H54 (cell line): ENCODE measurements at regions not wholly inside any gene's neighbourhood (a gene's known extent, or its start where the extent isn't known, plus 50 kb on each side); places are given as distances from the start of the nearest gene placed in this dataset.

Experiments used
- DNase-seq: peaks from one replicate; pipeline ENCODE4 v3.0.0; 2011; ENCODE audit warnings: low spot score, mixed read lengths; ENCODE audit not compliant: insufficient read length
- FAIRE-seq: peaks from 3 replicates; lab custom pipeline; 2011; peaks lifted over from hg19 to GRCh38; lab: Jason Lieb, UNC
- POLR2A ChIP-seq: IDR thresholded peaks from 2 replicates; pipeline ENCODE4 v1.6.1; 2011; ENCODE audit warnings: low read depth, mild to moderate bottlenecking, low read length

DNA sequence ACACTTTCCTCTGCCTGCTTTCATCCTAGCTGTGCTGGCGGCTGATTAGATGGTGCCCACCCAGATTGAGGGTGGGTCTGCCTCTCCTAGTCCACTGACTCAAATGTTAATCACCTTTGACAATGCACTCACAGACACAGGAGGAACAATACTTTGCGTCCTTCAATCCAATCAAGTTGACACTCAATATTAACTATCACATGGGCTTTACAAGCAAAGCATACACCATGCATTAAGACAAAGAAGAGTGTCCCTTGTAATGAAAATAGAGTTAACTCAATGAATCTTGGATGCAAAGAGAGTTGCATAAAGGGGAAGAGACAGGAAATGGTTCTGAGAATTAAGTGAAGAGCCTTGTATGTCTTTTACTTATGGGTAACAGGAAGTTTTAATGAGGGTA, 298.7 kb upstream of the BRINP1 start:
- DNase-seq: no peak
- no peak for TF ChIP-seq POLR2A
- FAIRE-seq: no peak

GRCh38 chr9:119667163-119667562, 297.9 kb upstream of the BRINP1 start:
- FAIRE-seq: no peak
- no peak for DNase-seq
- TF ChIP-seq POLR2A: no peak

DNA sequence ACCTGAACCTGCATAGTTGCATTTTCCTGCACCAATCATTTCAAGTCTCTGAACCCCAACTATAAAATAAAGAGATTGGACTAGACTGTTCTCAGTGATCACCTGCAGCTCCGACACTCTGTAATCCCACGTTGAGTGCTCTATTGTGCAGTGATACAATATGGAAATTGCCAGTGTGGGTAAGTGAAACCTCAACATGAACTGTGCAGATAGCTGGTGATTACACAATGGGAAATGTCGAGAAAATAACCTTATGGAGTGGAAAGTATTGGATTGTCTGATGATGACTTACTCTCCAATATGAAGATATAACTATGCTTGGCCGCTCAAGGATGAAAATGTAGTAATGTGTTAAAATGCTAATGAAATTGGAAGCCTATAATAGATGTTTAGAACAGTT, 293.1 kb upstream of the BRINP1 start:
- DNase-seq (no peak), FAIRE-seq (peak; percentile 41)
- no peak for TF ChIP-seq POLR2A

DNA sequence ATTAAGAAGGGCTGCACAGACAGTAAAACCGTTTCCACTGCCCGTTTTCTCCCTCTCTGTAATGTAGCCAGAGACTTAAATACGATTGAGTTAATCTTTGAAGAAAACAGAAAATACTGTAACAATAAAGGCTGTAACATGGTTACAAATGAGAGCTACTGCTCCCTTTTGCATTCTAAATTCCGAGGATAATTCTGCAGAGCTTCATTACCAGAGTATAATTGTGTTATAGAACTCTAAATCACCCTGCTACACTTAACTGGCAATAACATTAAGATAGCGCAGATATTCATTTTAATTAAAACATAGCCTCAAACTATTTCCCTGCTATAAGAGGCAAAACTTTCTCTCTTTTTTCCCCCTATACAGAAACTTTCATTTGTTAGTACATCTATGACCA, 283.7 kb upstream of the BRINP1 start:
- TF ChIP-seq POLR2A: no peak
- no peak for FAIRE-seq

DNA sequence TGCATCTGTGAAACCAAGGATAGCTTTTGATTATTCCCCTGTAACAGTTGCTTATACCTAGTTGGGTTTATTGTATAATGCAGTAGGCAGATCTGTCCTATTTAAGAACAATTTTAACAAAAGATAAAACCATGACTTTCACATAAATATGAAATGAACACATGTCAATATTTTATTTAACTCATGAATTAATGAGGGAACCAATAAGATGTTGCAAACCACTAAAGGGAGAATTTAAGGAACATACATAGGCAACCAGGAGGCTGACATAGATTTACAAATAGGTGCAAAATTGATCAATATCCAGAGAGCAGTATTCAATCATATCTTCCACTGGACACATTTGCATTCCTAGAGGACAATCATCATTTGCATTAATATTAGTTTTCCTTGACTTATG, 280.0 kb upstream of the BRINP1 start:
- FAIRE-seq (peak; percentile 38), DNase-seq (no peak)
- no peak for TF ChIP-seq POLR2A

More for the DNA sequence above, 283.7 kb upstream of the BRINP1 start:
- DNase-seq: no peak

- FAIRE-seq (no peak), DNase-seq (no peak)
- TF ChIP-seq POLR2A: no peak
Observed at GRCh38 chr9:119639287-119639955, 270.2 kb upstream of the BRINP1 start.

DNA sequence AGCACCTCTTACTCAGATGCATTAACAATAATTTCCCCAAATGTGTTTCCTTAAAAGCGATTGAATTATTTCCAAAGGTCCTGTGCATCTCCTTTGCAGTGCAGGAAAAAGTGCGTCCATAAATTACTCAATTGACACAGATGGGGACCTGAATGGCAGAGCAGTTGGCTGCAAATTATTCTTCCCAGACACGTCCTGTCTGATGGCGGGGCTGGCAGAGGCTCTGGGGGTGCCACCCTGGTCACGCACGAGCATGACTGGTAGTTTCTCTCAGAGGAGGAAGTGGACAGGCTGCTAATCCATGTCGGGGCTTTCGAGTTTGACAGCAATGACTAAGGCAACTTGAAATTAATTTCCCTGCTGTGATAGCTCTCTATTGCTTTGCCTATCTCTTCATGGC, 264.8 kb upstream of the BRINP1 start:
- no peak for TF ChIP-seq POLR2A
- no peak for FAIRE-seq
- no peak for DNase-seq

- DNase-seq: no peak
- FAIRE-seq: no peak
- TF ChIP-seq POLR2A: no peak
Observed at GRCh38 chr9:119611565-119611964, 242.3 kb upstream of the BRINP1 start.

GRCh38 chr9:119609277-119609971, 240.2 kb upstream of the BRINP1 start:
- FAIRE-seq (no peak), DNase-seq (no peak)
- no peak for TF ChIP-seq POLR2A

- FAIRE-seq: no peak
- DNase-seq: no peak
- no peak for TF ChIP-seq POLR2A
Observed at GRCh38 chr9:119601632-119602031, 232.4 kb upstream of the BRINP1 start.

GRCh38 chr9:119597499-119597898, 228.3 kb upstream of the BRINP1 start:
- peak; percentile 38 for FAIRE-seq
- DNase-seq: no peak
- no peak for TF ChIP-seq POLR2A

DNA sequence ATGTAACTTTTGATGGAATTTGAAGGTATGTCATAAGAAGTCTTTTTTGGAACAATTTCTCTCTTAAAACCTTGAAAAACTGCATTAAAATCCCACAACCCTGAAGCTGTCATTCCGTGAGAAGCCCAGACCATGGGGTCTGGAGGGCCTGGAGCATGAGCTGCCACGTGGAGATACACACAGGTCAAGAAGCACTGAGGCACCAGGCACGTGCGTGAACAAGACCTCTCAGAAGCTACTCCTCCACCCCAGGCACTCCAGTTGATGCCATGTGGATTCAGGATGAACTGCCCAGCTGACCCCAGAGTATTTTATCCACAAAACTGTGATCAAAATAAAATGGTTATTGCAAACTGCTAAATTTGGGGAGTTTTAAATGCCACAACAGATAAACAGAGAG, 227.5 kb upstream of the BRINP1 start:
- FAIRE-seq: no peak
- no peak for DNase-seq
- TF ChIP-seq POLR2A: no peak

GRCh38 chr9:119588874-119589744, 219.9 kb upstream of the BRINP1 start:
- no peak for FAIRE-seq
- no peak for TF ChIP-seq POLR2A
- DNase-seq: no peak

GRCh38 chr9:119577881-119578280, 208.6 kb upstream of the BRINP1 start:
- no peak for FAIRE-seq
- no peak for TF ChIP-seq POLR2A
- no peak for DNase-seq

DNA sequence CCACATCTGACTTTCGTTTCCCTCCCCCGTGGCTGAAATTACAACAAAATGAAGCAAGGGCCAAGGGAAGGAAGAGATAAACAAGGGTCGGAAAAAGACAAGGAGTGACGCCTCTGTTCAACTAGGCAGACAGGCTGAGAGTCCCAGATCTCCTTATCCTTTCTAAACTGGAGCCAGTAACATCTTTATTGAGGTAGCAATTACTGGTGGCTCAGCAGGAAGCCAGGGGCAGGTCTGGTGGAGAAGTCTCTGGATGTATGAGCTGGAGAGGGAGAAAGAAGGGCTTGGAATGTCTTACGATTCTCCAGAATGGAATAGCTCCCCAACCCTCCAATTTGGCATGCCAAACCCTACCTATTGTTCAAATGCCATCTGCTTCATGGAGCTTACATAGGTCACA, 190.8 kb upstream of the BRINP1 start:
- no peak for DNase-seq
- no peak for FAIRE-seq
- no peak for TF ChIP-seq POLR2A
